Neural cell (in vitro differentiated cells): ENCODE measurements at regions not wholly inside any gene's neighbourhood (a gene's known extent, or its start where the extent isn't known, plus 50 kb on each side); places are given as distances from the start of the nearest gene placed in this dataset.

Experiments
- H2AFZ ChIP-seq: fragments of 200-600, 300-800 bp; sonication (generic), shearing (Covaris generic); 2 replicates; pipeline ENCODE4 v1.6.0; 2014; ENCODE audit warnings: low read depth, mild to moderate bottlenecking, antibody characterized with exemption, low read length, moderate library complexity
- H3F3A ChIP-seq: fragments of 200-600 bp; shearing (Covaris generic); 2 replicates; pipeline ENCODE4 v1.6.1; 2016; ENCODE audit warnings: mild to moderate bottlenecking, moderate library complexity, mixed read lengths, antibody characterized with exemption, low read length; ENCODE audit not compliant: insufficient read depth, poor library complexity, severe bottlenecking
- H3K27ac ChIP-seq: fragments of 200-600, 300-800 bp; sonication (generic), shearing (Covaris generic); 2 replicates; pipeline ENCODE4 v1.5.1; 2014; ENCODE audit warnings: mild to moderate bottlenecking, low read length, moderate library complexity
- H3K27me3 ChIP-seq: fragments of 300-800, 200-600 bp; sonication (generic), shearing (Covaris generic); 2 replicates; pipeline ENCODE4 v1.6.0; 2014; ENCODE audit warnings: mild to moderate bottlenecking, low read depth, low read length, moderate library complexity; ENCODE audit not compliant: insufficient read depth
- H3K36me3 ChIP-seq: fragments of 300-800, 200-600 bp; sonication (generic), shearing (Covaris generic); 2 replicates; pipeline ENCODE4 v1.5.1; 2014; ENCODE audit warnings: mild to moderate bottlenecking, antibody characterized with exemption, low read length, moderate library complexity; ENCODE audit not compliant: insufficient read depth
- H3K4me2 ChIP-seq: fragments of 300-800, 200-600 bp; sonication (generic), shearing (Covaris generic); 2 replicates; pipeline ENCODE4 v1.6.0; 2014; ENCODE audit warnings: mild to moderate bottlenecking, low read length
- H3K4me3 ChIP-seq: fragments of 300-800, 200-600 bp; sonication (generic), shearing (Covaris generic); 2 replicates; pipeline ENCODE4 v1.5.1; 2014; ENCODE audit warnings: mild to moderate bottlenecking, low read length, moderate library complexity
- H3K79me2 ChIP-seq: fragments of 200-600 bp; shearing (Covaris generic); replicated peaks from 2 replicates; pipeline ENCODE4 v1.6.0; 2014; ENCODE audit warnings: mild to moderate bottlenecking, low read length, moderate library complexity; ENCODE audit not compliant: insufficient read depth
- H3K9ac ChIP-seq: fragments of 300-800, 200-600 bp; sonication (generic), shearing (Covaris generic); 2 replicates; pipeline ENCODE4 v1.6.1; 2016; ENCODE audit warnings: mild to moderate bottlenecking, low read length, mixed read lengths
- H3K9me2 ChIP-seq: fragments of 200-600 bp; shearing (Covaris generic); 2 replicates; pipeline ENCODE4 v1.6.1; 2016; ENCODE audit warnings: mild to moderate bottlenecking, low read length, mixed read lengths; ENCODE audit not compliant: insufficient read depth
- H3K9me3 ChIP-seq: fragments of 200-600, 300-800 bp; sonication (generic), shearing (Covaris generic); 2 replicates; pipeline ENCODE4 v1.6.1; 2016; ENCODE audit warnings: mild to moderate bottlenecking, mixed run types, low read length, moderate library complexity, mixed read lengths
- H4K20me1 ChIP-seq: fragments of 200-600 bp; shearing (Covaris generic); 2 replicates; pipeline ENCODE4 v1.6.1; 2016; ENCODE audit warnings: mild to moderate bottlenecking, mixed run types; ENCODE audit not compliant: insufficient read depth
- EP300 ChIP-seq: fragments of 450-650 bp; conservative IDR thresholded peaks from 2 replicates; pipeline ENCODE4 v1.6.1; 2014; ENCODE audit warnings: antibody characterized with exemption, mild to moderate bottlenecking, moderate library complexity; ENCODE audit not compliant: poor library complexity, severe bottlenecking
- EZH2 ChIP-seq: fragments of 200-600, 300-800 bp; shearing (Covaris generic), sonication (generic); IDR thresholded peaks from 2 replicates; pipeline ENCODE4 v1.6.1; 2014; ENCODE audit warnings: antibody characterized with exemption, low read length, borderline replicate concordance, mild to moderate bottlenecking; ENCODE audit not compliant: insufficient read depth, poor library complexity, severe bottlenecking
- MXI1 ChIP-seq: fragments of 450-650 bp; conservative IDR thresholded peaks from 2 replicates; pipeline ENCODE4 v1.6.1; 2014; ENCODE audit warnings: antibody characterized with exemption, mild to moderate bottlenecking; ENCODE audit not compliant: poor library complexity, severe bottlenecking
- POLR2AphosphoS5 ChIP-seq: IDR thresholded peaks from 2 replicates; pipeline ENCODE4 v1.6.1; 2012
- RAD21 ChIP-seq: fragments of 450-650 bp; conservative IDR thresholded peaks from 2 replicates; pipeline ENCODE4 v1.6.1; 2014; ENCODE audit warnings: antibody characterized with exemption, mild to moderate bottlenecking, moderate library complexity
- SMC3 ChIP-seq: fragments of 450-650 bp; conservative IDR thresholded peaks from 2 replicates; pipeline ENCODE4 v1.6.1; 2014; ENCODE audit warnings: antibody characterized with exemption, mild to moderate bottlenecking, moderate library complexity; ENCODE audit not compliant: poor library complexity
- TAF1 ChIP-seq: IDR thresholded peaks from 2 replicates; pipeline ENCODE4 v1.6.1; 2012; ENCODE audit warnings: low read depth
- TF ChIP-seq, protein P1 (sequence below): fragments of 450-650 bp; IDR thresholded peaks from 2 replicates; pipeline ENCODE4 v1.5.1; 2014; ENCODE audit warnings: antibody characterized with exemption, mild to moderate bottlenecking, moderate library complexity; ENCODE audit not compliant: poor library complexity, severe bottlenecking
- TF ChIP-seq, protein P2 (sequence below): IDR thresholded peaks from 2 replicates; pipeline ENCODE4 v1.6.1; 2012; ENCODE audit warnings: borderline replicate concordance

DNA sequence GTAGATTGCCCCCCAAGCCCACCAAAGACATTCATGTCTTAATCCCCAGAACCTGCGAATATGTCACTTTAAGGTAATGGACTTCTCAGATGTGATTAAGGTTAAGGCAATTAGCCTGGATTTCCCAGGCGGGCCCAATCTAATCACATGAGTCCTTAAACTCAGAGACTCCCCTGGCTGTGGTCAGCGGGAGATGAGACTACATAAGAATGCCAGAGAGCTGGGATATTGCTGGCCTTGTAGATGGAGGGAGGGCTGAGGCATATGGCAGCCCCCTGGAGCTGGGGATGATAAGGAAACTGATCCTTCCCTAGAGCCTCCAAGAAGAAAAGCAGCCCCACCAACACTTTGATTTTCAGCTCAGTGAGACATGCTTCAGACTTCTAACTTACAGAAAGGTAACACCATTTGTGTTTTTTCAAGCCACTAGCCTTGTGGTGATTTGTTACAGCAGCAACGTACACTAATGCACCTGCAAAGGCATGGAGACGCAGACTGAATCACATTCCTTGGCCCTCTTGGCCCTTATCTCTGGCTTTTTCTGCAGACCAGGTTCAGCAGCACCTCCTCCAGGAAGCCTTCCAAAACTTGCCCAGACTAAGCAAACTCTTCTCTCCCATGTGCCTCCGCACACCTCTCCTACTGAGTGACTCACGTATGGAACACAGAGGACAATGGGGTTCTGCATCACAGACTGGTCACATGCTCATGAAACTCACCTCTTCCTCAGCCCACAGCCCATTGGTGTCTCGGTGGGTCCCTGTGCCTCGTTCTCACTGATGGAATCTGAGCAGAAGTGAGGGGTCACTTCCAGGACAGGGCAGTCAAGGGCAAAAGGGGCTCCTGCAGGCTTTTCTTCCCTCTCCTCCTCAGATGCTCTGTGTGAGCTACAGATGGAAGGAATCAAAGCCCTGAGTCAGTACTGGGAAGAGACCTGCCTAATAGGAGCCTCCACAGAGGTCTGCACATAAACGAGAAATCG lies 86.3 kb upstream of the HMGXB4 start:
- Histone ChIP-seq H2AFZ (no peak overlapping the region), H3K36me3 (no peaks in the 10 kb centered on the region), H3K79me2 (no peaks in the 10 kb centered on the region), H3K27me3 (no peaks in the 10 kb centered on the region), H4K20me1 (no peaks in the 10 kb centered on the region), H3K4me3 (no peak overlapping the region), H3K4me2 (no peak overlapping the region), H3K9me2 (no peaks in the 10 kb centered on the region), H3K27ac (no peak overlapping the region), H3K9me3 (no peaks in the 10 kb centered on the region), H3F3A (no peaks in the 10 kb centered on the region), H3K9ac (no peak overlapping the region)
- TF ChIP-seq MXI1 (no peak), EP300 (no peak), SMC3 (no peak), EZH2 (no peak), POLR2AphosphoS5 (no peak), RAD21 (no peak)
- TF ChIP-seq, protein P1, sequence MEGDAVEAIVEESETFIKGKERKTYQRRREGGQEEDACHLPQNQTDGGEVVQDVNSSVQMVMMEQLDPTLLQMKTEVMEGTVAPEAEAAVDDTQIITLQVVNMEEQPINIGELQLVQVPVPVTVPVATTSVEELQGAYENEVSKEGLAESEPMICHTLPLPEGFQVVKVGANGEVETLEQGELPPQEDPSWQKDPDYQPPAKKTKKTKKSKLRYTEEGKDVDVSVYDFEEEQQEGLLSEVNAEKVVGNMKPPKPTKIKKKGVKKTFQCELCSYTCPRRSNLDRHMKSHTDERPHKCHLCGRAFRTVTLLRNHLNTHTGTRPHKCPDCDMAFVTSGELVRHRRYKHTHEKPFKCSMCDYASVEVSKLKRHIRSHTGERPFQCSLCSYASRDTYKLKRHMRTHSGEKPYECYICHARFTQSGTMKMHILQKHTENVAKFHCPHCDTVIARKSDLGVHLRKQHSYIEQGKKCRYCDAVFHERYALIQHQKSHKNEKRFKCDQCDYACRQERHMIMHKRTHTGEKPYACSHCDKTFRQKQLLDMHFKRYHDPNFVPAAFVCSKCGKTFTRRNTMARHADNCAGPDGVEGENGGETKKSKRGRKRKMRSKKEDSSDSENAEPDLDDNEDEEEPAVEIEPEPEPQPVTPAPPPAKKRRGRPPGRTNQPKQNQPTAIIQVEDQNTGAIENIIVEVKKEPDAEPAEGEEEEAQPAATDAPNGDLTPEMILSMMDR: no peak
- TF ChIP-seq, protein P2, sequence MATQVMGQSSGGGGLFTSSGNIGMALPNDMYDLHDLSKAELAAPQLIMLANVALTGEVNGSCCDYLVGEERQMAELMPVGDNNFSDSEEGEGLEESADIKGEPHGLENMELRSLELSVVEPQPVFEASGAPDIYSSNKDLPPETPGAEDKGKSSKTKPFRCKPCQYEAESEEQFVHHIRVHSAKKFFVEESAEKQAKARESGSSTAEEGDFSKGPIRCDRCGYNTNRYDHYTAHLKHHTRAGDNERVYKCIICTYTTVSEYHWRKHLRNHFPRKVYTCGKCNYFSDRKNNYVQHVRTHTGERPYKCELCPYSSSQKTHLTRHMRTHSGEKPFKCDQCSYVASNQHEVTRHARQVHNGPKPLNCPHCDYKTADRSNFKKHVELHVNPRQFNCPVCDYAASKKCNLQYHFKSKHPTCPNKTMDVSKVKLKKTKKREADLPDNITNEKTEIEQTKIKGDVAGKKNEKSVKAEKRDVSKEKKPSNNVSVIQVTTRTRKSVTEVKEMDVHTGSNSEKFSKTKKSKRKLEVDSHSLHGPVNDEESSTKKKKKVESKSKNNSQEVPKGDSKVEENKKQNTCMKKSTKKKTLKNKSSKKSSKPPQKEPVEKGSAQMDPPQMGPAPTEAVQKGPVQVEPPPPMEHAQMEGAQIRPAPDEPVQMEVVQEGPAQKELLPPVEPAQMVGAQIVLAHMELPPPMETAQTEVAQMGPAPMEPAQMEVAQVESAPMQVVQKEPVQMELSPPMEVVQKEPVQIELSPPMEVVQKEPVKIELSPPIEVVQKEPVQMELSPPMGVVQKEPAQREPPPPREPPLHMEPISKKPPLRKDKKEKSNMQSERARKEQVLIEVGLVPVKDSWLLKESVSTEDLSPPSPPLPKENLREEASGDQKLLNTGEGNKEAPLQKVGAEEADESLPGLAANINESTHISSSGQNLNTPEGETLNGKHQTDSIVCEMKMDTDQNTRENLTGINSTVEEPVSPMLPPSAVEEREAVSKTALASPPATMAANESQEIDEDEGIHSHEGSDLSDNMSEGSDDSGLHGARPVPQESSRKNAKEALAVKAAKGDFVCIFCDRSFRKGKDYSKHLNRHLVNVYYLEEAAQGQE: no peak

DNA sequence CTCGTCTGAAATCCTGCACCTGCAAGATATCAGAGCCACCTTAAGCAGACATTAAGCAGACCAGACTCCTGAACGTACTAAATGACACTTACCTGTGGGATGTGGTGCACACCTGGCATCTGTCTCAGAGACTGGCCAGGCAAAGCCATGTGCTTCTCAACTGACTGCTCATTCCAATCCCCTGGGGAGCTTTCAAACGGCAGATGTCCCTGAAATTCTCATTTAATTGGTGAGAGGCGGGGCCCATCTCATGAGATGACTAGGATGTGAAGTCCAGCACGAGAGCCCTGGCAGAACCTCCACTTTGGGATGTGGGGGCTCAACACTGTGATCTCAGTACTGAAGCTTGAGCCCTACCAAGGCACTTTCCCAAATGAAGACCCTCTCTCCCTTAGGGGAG lies 84.9 kb upstream of the HMGXB4 start:
- Histone ChIP-seq H3F3A (no peaks in the 10 kb centered on the region), H3K4me2 (no peak overlapping the region), H3K36me3 (no peaks in the 10 kb centered on the region), H3K9me2 (no peaks in the 10 kb centered on the region), H4K20me1 (no peaks in the 10 kb centered on the region), H2AFZ (no peak overlapping the region), H3K27me3 (no peaks in the 10 kb centered on the region), H3K27ac (peak overlapping the region; percentile 87), H3K79me2 (no peaks in the 10 kb centered on the region), H3K4me3 (no peak overlapping the region), H3K9me3 (no peaks in the 10 kb centered on the region), H3K9ac (no peak overlapping the region)
- TF ChIP-seq TAF1 (no peak), EP300 (no peak), EZH2 (no peak)
- TF ChIP-seq, protein P2: no peak
- TF ChIP-seq, protein P1: no peak
